ENCODE measurements at regions not wholly inside any gene's neighbourhood (a gene's known extent, or its start where the extent isn't known, plus 50 kb on each side); places are given as distances from the start of the nearest gene placed in this dataset.

DNA sequence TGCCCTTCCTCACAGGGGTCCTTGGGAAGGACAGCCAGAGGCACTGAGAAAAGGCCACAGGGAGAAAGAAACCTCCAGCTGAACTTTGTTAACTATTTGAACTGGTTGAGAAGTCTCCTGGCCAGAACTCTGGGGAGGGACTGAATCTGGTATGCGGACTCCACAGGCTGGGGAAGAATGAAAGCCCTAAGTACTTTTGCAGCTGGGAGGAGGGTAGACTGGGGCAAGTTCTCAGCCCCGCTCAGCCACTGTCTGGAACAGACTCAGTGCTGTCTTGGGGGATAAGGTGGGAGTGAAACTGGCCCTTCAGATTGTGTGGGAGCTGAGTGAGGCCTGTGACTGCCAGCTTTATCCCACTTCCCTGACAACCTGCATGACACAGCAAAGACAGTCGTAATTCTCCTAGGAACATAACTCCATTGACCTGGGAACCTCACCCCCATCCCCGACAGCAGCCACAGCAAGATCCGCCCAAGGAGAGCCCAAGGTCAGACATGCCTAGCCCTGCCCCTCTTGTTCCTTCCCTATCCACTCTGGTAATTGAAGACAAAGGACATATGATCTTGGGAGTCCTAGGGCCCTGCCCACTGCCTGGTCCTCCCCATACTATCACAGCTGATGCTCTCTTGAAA lies 475.1 kb upstream of the CNTN5 start:
- no peak for DNase-seq (ENCODE audit: low spot score)

DNA sequence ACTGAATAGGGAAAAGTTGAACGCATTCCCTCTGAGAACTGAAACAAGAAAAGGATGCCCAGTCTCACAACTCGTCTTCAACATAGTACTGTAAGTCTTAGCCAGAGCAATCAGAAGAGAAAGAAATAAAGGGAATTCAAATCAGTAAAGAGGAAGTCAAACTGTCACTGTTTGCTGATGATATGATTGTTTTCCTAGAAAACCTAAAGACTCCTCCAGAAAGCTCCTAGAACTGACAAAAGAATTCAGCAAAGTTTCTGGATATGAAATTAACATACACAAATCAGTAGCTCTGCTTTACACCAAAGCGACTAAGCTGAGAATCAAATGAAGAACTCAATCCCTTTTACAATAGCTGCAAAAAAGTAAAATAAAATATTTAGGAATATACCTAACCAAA lies 471.2 kb upstream of the CNTN5 start:
- DNase-seq (ENCODE audit: low spot score): no peak

DNA sequence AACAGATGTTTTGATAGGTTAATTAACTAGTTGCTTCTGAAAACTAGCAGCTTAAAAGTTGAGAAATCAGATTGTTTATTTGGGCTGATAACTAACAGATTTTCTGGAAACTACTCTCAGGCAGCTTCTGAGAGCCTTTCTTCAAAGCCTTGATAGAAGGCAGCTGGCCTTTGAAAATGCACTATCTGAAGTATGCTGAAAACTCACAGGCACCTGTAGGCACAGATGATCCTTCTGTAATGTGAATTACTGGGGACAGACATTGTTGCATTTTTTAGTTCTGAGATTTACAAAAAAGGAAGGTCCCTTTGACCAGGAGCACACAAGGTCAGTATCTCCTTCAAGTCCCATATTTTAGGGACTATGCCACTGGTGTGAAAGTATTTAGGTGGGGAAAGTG lies 460.8 kb upstream of the CNTN5 start:
- no peak for DNase-seq (ENCODE audit: low spot score)

DNA sequence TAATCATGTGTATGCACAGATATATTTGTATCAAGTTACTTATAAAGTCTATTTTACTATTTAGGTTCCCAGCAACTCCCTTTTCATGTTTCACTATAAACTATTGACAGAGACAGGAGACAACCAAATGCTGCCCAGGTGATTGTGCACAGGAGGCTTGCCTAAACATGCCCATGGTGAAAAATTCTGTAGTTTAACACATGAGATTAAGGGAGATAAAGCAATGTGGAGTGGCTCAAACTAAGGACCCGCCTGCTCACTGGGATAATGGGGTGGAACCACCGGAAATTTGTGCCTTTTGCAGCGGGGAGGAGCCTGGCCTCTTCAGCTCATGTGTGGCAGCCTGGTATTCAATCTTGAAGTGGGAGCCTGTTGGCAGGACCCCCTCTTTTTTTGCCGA lies 459.5 kb upstream of the CNTN5 start:
- DNase-seq (ENCODE audit: low spot score): no peak

DNA sequence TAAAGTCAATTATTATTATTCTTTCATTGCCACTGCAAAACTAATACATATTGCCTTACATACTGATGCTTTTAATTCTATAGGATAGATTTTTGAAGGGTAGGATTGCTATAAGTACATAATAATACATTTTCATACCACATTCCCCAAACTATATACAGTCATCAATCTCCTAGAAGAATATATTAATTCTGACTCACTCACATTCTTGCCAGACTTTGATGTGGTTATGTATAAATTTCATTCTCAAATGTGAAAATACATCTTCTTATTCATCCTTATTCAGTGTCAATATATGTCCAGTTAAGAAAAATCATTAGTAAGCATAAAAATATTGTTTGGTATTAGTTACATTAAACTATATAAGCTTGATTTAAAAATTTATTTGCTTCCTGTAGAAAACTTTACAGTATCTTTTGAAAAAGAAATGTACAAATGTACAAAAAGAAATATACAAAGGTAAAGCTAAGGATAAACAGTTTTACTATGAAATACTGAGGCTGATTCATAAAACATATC lies 458.8 kb upstream of the CNTN5 start:
- no peak for DNase-seq (ENCODE audit: low spot score)

DNA sequence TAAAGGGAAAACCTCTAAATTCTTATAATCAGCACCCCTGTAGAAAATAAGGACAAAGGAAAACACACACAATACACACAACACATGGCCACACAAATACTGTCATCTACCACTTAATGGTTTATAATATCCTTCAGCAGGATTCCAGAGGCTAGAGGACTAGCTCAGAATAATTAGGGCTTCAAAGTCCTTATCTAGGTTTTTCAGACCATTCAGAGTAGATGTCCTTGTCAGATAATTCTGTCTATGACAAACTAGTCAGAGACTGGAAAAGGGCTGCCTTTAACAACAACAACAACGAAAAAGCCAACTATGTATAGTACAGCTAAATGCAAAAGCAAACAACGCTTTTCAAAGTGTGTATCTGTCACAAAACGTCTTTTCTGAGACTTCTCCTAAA lies 456.5 kb upstream of the CNTN5 start:
- DNase-seq (ENCODE audit: low spot score): no peak

DNA sequence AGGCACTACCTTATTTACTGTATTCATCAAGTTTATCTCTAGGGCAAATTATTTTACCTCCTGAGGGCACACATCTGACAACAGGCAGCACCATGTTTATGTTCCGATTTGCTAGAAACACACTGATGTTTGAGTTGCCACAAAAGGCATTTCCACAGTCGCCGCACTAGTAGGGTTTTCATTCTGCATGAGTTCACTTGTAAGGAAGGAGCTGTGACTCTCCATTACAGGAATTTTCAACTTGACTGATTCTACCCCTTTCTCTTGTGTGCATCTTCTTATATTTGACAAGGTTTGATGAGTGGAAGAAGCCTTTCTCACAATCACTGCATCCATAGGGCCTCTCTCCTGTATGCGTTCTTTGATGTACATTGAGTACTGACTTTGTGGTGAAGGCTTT lies 455.9 kb upstream of the CNTN5 start:
- DNase-seq (ENCODE audit: low spot score): no peak

DNA sequence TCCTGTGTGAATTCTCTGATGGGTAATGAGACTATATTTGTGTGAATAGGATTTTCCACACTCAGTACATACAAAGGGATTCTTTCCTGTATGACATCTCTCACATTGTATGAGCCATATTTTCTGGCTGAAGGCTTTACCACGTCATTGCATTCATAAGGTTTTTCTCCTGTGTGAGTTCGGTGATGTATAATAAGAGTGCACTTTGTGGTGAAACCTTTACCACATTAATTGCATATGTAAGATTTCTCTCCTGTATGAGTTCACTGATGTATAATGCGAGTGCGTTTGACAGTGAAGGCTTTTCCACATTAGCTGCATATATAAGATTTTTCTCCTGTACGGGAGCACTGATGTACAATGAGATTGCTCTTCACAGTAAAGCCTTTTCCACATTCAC lies 455.4 kb upstream of the CNTN5 start:
- DNase-seq (ENCODE audit: low spot score): no peak

DNA sequence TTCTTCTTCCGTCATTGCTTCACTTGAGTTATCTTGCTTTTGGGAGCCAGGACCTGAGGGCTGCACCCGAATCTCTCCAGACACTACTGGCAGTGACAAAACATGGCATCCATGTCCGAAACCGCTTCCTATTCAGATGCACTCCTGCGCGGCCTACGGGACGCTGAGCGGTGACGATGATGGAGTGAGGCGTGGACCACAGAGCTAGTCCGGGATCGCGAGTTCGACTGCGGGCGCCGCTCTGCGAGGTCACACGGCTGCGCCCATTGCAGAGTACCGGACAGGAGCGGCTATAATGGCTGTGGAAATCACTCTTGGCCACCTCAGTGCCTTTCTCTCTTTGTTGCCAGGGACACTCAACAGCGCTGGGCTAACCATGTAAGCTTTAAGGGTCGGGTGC lies 453.8 kb upstream of the CNTN5 start:
- DNase-seq (ENCODE audit: low spot score): no peak

DNA sequence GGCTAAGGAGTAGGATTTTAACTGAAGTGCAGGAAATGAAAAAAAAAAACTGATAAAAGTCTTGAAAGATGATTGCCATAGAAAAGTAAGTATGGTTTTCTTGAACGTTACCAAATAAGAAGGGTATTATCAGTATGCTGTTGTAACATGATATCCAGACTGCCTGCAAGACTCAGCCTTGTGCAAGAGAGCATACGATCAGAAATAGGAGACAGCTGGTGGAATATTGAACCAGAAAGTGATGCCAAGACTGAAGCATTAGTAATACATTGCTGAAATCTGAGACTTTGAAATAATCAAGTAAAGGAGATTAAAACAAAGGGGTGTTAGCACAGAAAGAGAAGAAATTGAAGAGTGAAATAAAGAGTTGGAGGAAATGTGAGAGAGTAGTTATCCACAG lies 452.7 kb upstream of the CNTN5 start:
- no peak for DNase-seq (ENCODE audit: low spot score)

DNA sequence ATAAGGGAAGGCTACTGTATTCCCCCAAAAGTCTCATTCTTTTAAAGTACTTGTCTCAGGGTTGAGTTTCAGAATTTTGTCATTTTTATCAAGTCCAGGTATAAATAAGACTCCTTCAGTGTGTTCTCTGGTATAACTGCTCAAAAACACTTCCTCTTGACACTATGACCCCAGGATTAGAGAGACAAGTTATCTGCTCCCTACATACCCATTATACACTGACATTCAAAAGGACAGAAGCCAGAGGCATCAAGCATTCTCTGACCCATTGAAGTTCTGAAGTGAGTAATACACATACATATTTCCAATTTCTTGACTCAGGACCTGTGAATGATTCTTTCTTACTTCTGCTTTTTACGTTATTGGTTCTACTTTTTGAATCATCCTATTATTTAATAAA lies 447.8 kb upstream of the CNTN5 start:
- no peak for DNase-seq (ENCODE audit: low spot score)

DNA sequence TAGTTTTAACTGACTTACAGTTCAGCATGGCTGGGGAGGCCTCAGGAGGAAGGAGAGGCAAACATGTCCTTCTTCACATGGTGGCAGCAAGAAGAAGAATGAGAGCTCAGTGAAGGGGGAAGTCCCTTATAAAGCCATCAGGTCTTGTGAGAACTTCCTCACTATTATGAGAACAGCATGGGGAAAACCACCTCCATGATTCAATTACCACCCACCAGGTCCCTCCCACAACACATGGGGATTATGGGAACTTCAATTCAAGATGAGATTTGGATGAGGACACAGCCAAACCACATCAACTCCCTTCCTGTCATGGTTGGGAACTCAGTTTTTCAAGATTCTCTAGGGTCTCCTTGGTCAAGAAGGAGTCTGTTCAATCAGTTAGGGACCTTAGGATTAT lies 432.9 kb upstream of the CNTN5 start:
- DNase-seq (ENCODE audit: low spot score): no peak

DNA sequence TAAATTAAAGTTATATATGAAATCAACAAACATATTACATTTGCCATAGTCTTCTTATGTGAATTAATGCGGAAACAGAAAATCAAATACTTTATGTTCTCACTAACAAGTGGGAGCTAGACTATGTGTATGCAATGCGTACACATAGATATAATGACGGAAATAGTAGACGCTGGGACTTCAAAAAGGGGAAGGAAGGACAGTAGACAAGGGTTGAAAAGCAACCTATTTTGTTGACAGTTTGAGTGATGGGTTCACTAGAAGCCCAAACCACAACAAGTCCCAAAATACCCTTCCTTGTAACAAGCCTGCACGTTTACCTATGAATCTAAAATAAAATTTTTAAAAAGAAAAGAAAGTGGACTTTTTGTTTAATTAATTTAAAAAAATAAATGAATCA lies 430.8 kb upstream of the CNTN5 start:
- no peak for DNase-seq (ENCODE audit: low spot score)

DNA sequence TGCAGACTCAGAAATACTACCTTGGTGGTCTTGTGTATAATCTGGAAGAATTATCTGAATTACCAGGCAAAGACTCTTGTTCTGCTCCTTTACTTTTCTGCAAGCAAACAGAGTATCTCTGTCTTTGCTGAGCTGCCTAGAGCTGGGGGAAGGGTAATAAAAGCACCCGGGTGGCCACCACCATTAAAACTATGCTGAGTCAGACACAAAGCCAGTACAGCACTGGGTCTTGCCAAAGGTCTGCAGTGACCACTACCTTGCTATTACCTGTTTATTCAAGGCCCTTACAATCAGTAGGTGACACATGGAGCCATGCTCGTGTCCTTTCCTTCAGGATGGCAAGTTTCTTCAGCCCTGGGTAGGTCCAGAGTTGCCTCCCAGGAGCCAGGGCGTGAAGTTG lies 420.6 kb upstream of the CNTN5 start:
- DNase-seq (ENCODE audit: low spot score): no peak

DNA sequence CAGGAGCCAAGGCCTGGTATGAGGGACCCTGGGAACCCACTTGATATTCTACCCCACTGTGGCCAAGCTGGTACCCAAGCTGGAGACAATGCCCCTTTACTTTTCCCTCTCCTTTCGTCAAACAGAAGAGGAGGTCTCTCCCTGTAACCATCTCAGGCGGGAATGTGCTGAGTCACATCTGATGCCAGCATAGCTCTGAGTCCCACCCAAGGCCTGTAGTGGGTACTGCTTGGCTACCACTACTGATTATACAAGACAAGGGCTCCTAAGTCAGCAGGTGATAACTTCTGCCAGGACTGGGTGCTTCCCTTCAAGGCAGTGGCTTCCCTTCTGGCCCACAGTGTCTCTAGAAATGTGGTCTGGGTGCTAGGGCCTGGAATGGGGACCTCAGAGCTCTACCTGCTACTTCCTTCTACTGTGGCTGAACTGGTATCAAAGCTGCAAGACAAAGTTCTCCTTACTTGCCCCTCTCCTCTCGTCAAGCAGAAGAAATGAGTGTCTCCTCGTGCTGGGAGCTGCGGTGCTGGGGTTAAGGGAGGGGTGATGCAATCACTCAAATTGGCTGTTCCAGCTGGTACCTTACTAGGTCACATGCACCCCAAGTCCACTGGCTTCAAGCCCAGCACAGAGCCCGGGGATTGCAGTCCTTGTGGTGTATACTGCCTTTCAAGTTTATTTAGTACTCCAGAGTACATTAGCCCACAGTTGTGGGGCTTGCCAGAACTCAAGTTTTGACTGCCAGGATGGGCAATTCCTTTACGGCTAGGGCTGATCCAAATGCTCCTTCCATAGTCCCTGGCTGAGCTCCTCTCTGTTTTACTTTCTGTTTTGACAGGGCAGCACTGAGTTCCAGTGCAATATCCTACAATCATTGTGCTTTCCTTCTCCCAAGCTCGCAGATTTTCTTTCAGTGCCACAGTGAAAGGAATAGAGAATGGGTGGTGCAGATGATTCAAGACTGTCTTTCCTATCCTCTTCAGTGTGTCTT lies 419.7 kb upstream of the CNTN5 start:
- no peak for DNase-seq (ENCODE audit: low spot score)

DNA sequence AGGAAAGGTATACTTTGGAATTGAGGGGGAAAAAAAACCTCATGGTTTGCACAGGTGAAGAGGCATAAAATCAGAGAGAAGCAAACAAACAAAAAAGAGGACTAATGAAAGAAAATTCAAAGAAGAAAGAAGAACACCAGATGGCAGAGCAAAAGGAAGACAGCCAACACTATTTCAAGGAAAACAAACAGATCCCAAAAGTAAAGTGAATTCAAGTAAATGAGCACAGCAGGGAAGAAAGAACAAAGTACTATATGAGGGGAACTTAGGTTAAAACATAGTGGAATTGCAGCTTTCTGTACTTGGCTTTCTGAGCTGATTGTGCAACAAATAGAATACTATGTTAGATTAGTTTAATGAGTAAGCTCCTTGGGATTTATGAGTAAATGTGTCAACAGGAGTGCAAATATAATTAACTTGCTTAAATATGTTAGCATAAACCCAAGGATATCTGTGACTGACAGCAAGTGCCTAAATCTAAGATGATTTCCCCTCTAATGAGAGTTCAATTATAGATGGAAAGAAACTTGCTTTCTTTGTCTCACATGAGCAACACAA lies 404.6 kb upstream of the CNTN5 start:
- no peak for DNase-seq (ENCODE audit: low spot score)

DNA sequence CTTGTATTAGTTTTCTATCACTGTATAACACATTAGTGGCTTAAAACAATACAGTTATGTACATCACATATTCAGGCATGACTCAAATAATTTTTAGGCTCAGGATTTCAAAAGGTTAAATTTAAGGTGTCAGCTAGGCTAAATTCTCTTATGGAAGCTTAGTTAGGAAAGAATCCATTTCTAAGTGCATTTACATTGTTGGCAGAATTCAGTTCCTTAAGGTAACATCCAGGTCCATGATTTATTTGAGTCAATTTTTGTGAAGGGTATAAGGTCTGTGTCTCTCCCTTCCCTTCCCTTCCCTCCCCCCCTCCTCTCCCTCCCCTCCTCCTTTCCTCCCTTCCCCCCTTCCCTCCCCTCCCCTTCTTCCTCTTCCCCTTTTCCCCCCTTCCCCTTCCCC lies 399.0 kb upstream of the CNTN5 start:
- no peak for DNase-seq (ENCODE audit: low spot score)

DNA sequence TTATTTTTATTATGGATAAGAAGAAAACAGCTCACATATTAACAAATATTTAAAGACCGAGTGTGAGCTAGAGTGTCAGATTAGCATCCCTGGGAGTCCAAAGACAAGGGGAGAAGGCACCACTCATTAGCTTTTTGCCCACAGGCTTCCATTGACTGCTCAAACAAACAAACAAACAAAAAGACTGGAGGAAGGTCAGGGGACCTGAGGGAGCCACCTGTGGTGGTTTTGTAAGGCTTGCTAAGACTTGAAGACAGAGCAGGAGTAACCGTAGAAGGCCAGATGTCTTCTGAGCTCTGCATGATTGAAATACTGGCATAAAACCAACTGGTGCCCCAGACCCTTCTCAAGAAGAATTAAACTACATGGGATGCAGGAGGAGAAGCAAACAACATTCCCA lies 395.2 kb upstream of the CNTN5 start:
- no peak for DNase-seq (ENCODE audit: low spot score)

DNA sequence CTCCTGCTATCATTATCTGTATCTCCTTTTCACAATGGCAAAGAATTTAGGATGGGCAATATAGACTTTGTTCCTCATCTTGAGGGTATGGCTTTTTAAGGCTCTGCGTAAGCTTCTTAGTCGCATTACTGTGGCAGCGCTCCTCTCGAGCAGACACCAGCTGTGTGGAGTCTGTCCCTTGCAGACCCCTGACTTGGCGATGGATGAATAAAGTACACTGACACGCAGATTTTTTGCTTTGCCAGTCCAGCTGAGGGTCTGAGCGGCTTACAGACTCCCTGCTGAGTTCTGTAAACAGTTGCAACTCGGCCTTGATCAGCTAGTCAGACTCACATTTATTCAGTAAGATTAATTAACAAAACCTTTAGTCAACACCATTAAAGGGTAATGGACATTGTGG lies 390.0 kb upstream of the CNTN5 start:
- no peak for DNase-seq (ENCODE audit: low spot score)

DNA sequence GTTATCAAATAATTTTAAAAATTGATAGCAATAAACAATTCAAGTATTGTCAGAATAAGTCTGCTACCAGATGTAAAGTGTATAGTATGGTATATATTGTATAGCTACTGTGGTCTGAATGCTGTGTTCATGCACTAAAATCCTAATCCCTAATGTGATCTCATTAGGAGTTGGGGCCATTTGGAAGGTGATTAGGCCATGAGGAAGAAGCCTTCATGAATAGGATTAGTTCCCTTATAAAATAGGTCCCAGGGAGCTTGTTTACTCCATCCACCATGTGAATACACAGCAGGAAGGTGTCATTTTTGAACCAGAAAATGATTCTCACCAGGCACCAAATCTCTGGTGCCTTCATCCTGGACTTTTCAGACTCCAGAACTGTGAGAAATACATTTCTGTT lies 363.0 kb upstream of the CNTN5 start:
- DNase-seq (ENCODE audit: low spot score): no peak

DNA sequence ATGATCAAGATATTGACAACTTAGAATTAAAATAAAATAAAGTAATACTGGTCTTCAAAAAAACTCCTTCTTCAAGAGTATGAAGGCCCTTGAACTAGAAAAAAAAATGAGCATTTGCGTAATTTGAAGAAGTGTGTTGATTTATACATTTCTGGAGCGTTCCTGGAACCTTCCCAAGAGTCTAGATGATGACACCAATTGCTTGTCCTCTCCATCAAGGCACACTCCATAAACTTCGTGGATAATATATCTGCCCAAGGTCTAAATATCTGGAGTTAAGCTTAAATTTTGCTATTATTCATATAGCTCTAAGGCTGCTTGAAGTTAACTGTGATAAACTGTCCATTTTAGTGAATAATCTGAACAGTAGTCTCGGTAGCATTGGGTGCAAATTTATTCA lies 361.3 kb upstream of the CNTN5 start:
- DNase-seq (ENCODE audit: low spot score): no peak

DNA sequence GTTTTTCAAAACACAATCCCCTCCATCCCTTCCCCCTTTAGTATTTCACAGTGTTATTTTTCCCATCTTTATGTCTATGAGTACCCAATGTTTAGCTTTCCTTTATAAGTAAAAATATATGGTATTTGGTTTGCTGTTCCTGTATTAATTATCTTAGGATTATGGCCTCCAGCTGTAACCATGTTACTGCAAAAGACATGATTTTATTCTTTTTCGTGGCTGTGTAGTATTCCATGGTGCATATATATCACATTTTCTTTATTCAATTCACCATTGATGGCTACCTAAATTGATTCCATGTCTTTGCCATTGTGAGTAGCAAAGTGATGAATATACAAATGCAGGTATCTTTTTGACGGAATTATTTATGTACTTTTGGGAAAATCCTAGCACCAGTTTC lies 346.4 kb upstream of the CNTN5 start:
- DNase-seq (ENCODE audit: low spot score): no peak

DNA sequence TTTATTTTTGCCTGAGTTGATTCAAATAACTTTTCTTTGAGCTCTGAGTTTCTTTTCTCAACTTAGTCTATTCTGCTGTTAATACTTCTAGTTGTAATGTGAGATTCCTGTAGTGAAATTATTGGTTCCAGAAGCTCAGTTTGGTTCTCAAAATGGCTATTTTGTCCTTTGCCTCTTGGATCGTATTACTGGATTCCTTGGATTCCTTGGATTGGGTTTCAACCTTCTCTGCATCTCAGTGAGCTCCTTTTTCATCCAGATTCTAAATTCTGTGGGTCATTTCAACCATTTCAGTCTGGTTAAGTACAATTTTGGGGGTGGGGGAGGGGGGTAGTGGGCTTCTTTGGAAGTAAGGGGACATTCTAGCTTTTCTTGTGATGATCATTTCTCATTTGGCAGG lies 341.1 kb upstream of the CNTN5 start:
- no peak for DNase-seq (ENCODE audit: low spot score)

All from AG08395 (cell line).